ENCODE measurements at regions not wholly inside any gene's neighbourhood (a gene's known extent, or its start where the extent isn't known, plus 50 kb on each side); places are given as distances from the start of the nearest gene placed in this dataset.

- peaks cover 30% of the 10 kb centered on the region for H3K4me1 ChIP-seq (ENCODE audit: insufficient read depth)
- Mint-ChIP-seq H3K27me3 (ENCODE audit: insufficient read depth, low read depth, poor library complexity) (no peaks in the 10 kb centered on the region), H3K27ac (peak overlapping the region; percentile 42), H3K4me3 (no peak overlapping the region), H3K9me3 (no peaks in the 10 kb centered on the region), H3K4me1 (peaks cover 34% of the 10 kb centered on the region), H3K36me3 (ENCODE audit: low read depth) (no peaks in the 10 kb centered on the region)
- H3K36me3 ChIP-seq (ENCODE audit: insufficient read depth), result no peaks in the 10 kb centered on the region
- no peak overlapping the region for H2AFZ ChIP-seq
- H3F3A ChIP-seq (replicated peaks; ENCODE audit: low read depth), result no peaks in the 10 kb centered on the region
- H3K27ac ChIP-seq (ENCODE audit: low read depth), result no peak overlapping the region
- H3K4me3 ChIP-seq, result no peak overlapping the region
- DNase-seq (ENCODE audit: low spot score) (no peak), ATAC-seq (no peak)
- no peak for TF ChIP-seq NANOG (IDR thresholded peaks at IDR 0.05; ENCODE audit: borderline replicate concordance)
- no peak for TF ChIP-seq CTCF (conservative IDR thresholded peaks at IDR 0.05; ENCODE audit: low read depth in 2 of 2)
- no peak for TF ChIP-seq ZNF462 (CRISPR knock-in tag; IDR thresholded peaks at IDR 0.05)
- peak overlapping the region; percentile 40 for H3K4me2 ChIP-seq
- H3K79me2 ChIP-seq (replicated peaks; ENCODE audit: insufficient read depth), result no peaks in the 10 kb centered on the region
- no peaks in the 10 kb centered on the region for H3K9me2 ChIP-seq (ENCODE audit: insufficient read depth)
- no peaks in the 10 kb centered on the region for H3K27me3 ChIP-seq (ENCODE audit: insufficient read depth)
- H4K20me1 ChIP-seq (replicated peaks; ENCODE audit: insufficient read depth), result no peaks in the 10 kb centered on the region
Observed at GRCh38 chr17:63041722-63042121, 75.7 kb downstream of the TANC2 start.

GRCh38 chr17:63042256-63042812 lies 76.3 kb downstream of the TANC2 start:
- no peaks in the 10 kb centered on the region for H3K27me3 Mint-ChIP-seq (ENCODE audit: insufficient read depth, low read depth, poor library complexity)
- H3K4me1 Mint-ChIP-seq, result peaks cover 34% of the 10 kb centered on the region
- Histone ChIP-seq H3K4me2 (peak overlapping the region; percentile 40), H3K4me3 (no peak overlapping the region), H3K27ac (ENCODE audit: low read depth) (no peak overlapping the region), H3K4me1 (ENCODE audit: insufficient read depth) (peaks cover 30% of the 10 kb centered on the region), H3K27me3 (ENCODE audit: insufficient read depth) (no peaks in the 10 kb centered on the region), H3K79me2 (replicated peaks; ENCODE audit: insufficient read depth) (no peaks in the 10 kb centered on the region), H3K36me3 (ENCODE audit: insufficient read depth) (no peaks in the 10 kb centered on the region), H4K20me1 (replicated peaks; ENCODE audit: insufficient read depth) (no peaks in the 10 kb centered on the region), H3F3A (replicated peaks; ENCODE audit: low read depth) (no peaks in the 10 kb centered on the region), H3K9me2 (ENCODE audit: insufficient read depth) (no peaks in the 10 kb centered on the region), H2AFZ (no peak overlapping the region)
- no peak for ATAC-seq
- peak overlapping the region; percentile 72 for H3K27ac Mint-ChIP-seq
- H3K36me3 Mint-ChIP-seq (ENCODE audit: low read depth), result no peaks in the 10 kb centered on the region
- no peaks in the 10 kb centered on the region for H3K9me3 Mint-ChIP-seq
- peak; percentile 6 for DNase-seq (ENCODE audit: low spot score)
- H3K4me3 Mint-ChIP-seq, result no peak overlapping the region
- TF ChIP-seq ZNF462 (CRISPR knock-in tag; IDR thresholded peaks at IDR 0.05) (no peak), ZNF331 (CRISPR knock-in tag; IDR thresholded peaks at IDR 0.05; ENCODE audit: low read depth) (no peak)
